ENCODE measurements at regions not wholly inside any gene's neighbourhood (a gene's known extent, or its start where the extent isn't known, plus 50 kb on each side); places are given as distances from the start of the nearest gene placed in this dataset.
A peak's percentile ranks its signal among the peaks of the same experiment; 100 is the strongest.

DNA sequence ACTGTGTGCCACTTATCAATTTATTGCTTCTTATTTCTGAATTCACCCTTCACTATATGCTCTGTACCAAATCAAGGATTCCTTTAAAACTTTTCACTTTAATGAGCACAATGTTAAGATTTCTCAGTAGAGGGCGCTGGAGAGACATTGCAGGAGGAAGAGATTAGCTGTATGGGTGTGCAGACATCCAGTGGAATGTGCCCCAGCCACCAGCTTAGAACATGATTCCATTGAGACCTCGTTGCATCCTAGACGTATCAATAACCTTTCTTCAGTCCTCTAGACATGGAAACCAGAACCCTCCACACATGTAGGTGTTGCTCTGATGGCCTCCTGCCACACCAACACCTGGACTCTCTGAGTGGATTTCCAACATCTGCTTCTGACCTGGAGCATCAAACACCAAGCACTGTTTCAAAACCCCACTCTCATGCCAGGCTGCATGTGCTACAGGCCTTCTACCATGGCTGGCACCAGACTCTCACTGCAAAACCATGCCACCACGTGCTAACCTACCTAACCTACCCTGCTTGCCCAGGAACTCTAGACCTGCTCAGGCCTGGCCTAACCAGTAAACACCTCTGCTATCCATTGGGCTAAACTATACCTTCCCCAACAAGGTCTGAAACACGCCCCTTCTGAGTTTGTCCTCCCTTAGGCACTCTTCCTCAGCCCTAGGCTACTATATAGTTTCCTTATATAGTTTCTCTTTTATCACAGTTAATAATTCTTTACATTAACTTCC lies 633.2 kb upstream of the PKDCC start:
- TF ChIP-seq, protein P1, sequence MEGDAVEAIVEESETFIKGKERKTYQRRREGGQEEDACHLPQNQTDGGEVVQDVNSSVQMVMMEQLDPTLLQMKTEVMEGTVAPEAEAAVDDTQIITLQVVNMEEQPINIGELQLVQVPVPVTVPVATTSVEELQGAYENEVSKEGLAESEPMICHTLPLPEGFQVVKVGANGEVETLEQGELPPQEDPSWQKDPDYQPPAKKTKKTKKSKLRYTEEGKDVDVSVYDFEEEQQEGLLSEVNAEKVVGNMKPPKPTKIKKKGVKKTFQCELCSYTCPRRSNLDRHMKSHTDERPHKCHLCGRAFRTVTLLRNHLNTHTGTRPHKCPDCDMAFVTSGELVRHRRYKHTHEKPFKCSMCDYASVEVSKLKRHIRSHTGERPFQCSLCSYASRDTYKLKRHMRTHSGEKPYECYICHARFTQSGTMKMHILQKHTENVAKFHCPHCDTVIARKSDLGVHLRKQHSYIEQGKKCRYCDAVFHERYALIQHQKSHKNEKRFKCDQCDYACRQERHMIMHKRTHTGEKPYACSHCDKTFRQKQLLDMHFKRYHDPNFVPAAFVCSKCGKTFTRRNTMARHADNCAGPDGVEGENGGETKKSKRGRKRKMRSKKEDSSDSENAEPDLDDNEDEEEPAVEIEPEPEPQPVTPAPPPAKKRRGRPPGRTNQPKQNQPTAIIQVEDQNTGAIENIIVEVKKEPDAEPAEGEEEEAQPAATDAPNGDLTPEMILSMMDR (IDR thresholded peaks at IDR 0.05; ENCODE audit: insufficient read depth, low read depth, low read length): peak; percentile 35
- no peak for TF ChIP-seq EZH2 (IDR thresholded peaks at IDR 0.05; ENCODE audit: insufficient read depth, low read length)

All from astrocyte (in vitro differentiated cells and primary cell).